GM04503 (cell line): ENCODE measurements at regions not wholly inside any gene's neighbourhood (a gene's known extent, or its start where the extent isn't known, plus 50 kb on each side); places are given as distances from the start of the nearest gene placed in this dataset.

Experiments used
- DNase-seq: peaks from one replicate; pipeline ENCODE4 v3.0.0-alpha.2; 2012; ENCODE audit warnings: low read depth

- DNase-seq: no peak
These were observed 290.4 kb downstream of the OLFM3 start for GRCh38 chr1:101706366-101706765.

- DNase-seq: no peak
These were observed 287.0 kb downstream of the OLFM3 start for GRCh38 chr1:101709721-101710120.

DNA sequence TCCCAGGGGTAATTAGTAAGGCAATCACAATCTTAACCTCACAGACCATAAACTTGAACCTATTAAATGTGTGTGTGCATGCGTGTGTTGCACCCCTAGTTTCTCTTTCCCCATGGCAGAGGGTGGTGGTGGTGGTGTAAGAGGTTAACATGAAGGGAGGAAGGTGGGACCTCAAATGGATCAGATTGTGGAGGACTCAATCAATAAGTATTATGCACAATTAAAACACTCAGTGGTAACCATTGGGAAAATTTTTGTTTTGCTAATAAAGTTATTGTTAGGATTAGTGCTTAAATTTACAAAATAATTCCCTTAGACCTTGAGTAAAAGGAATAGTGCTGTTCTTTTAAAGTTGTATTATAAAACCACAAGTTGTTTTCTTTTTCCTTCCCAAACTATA, 283.0 kb downstream of the OLFM3 start:
- DNase-seq: no peak

DNA sequence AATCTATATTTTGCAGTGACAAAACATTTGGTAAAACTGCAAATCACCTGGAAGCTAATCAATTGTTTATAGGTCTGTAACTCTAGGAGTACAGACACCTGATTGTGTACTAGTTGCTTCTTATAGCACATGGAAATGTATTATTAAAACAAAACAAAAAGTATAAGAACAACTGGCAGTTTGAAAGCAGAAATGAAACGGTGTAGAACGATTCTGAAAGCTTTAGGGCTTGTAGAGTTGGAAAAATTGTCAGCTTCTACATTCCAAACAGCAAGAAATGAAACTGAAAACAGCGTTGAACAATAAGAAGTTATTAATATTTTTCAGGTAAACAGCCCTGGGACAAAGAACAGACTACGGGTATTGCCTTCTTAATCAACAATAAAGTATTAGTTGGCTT, 273.3 kb downstream of the OLFM3 start:
- no peak for DNase-seq

- DNase-seq: no peak
These were observed 268.7 kb downstream of the OLFM3 start for GRCh38 chr1:101728029-101728428.

- DNase-seq: no peak
These were observed 266.2 kb downstream of the OLFM3 start for GRCh38 chr1:101730559-101730958.

DNA sequence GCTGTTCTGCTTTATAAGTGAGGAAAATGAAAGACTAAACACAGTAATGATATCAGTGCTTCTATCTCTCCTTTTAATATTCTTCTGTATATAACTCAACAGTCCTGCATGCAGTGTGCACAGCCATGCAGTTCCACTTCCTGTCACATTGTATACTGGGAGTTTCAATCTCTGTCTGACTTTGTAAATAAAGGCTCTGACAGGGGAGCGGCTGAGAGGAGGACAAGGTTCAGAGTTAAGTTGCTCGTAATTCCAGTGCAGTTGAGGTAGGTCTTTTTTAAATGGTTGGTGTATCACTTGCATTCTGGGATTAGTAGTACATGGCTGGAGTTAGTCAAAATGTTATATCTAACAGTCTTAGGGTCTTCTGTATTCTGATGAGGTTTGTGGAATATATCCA, 264.5 kb downstream of the OLFM3 start:
- no peak for DNase-seq

GRCh38 chr1:101733340-101733739, 263.4 kb downstream of the OLFM3 start:
- DNase-seq: no peak

- peak; percentile 20 for DNase-seq
These were observed 258.3 kb downstream of the OLFM3 start for GRCh38 chr1:101738475-101738874.

GRCh38 chr1:101739146-101739545, 257.6 kb downstream of the OLFM3 start:
- DNase-seq: no peak

- DNase-seq: no peak
These were observed 256.8 kb downstream of the OLFM3 start for GRCh38 chr1:101739826-101740330.

DNA sequence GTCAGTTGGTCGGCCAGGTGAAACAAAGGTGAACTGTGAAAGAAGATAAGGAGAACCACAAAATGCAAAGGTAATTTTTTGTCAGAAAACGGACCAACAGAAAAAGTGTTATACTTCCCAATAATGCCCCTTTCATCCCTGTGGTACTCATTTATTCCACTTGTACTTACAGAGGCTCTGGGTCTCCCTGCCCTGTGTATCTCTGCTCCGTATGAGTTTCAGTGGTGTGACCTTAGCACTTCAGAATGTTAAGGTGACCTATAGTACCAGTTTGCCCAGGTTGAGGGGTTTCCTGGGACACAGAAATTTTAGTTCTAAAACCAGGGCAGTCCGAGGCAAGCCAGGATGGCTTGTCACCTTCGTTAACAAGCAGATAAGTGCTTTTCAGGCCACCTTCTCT, 254.8 kb downstream of the OLFM3 start:
- DNase-seq: no peak

DNA sequence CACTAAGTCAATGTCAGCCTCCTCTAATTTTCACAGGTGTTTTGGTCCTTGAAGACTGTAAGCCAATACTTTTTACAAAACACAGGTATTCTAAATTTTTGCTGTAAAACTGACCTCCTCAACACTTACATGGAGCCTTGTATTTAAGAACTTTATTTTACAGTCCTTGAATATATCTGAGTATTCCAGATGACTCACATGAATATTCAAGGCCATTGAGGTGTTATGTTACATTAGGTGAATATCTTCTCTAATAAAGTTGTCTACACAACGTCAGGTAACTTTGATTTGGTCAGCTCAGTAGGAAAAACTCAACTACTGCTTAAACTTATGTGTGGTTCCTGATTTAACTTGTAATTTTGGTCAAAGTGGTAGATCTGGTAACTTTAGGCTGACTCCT, 254.2 kb downstream of the OLFM3 start:
- no peak for DNase-seq

GRCh38 chr1:101745551-101746270, 251.0 kb downstream of the OLFM3 start:
- no peak for DNase-seq

- no peak for DNase-seq
These were observed 248.6 kb downstream of the OLFM3 start for GRCh38 chr1:101748077-101748476.
